Lower leg skin (tissue), 3 donors: ENCODE measurements at regions not wholly inside any gene's neighbourhood (a gene's known extent, or its start where the extent isn't known, plus 50 kb on each side); places are given as distances from the start of the nearest gene placed in this dataset.

ENCODE experiments used
- CTCF ChIP-seq, 3 donors: fragments of 450-650 bp; IDR thresholded peaks; one replicate each; pipeline ENCODE4 v1.5.1; 2016; ENCODE audit warnings: antibody characterized with exemption in 3 of 3, mild to moderate bottlenecking in 3 of 3, moderate library complexity in 2 of 3
- POLR2A ChIP-seq, 2 donors: fragments of 450-650 bp; IDR thresholded peaks; one replicate each; pipeline ENCODE4 v1.6.1; 2016 to 2017; ENCODE audit warnings: antibody characterized with exemption in 2 of 2, mild to moderate bottlenecking in 1 of 2, moderate library complexity in 1 of 2

- TF ChIP-seq POLR2A (IDR thresholded peaks at IDR 0.05) (no peak), CTCF (IDR thresholded peaks at IDR 0.05) (no peak)
These were observed 94.4 kb upstream of the NEUROD1 start for GRCh38 chr2:181774685-181775084.
